ENCODE measurements at regions not wholly inside any gene's neighbourhood (a gene's known extent, or its start where the extent isn't known, plus 50 kb on each side); places are given as distances from the start of the nearest gene placed in this dataset.

GRCh38 chr3:177711637-177712036 is 514.4 kb upstream of the TBL1XR1 start:
- TF ChIP-seq CTCF (IDR thresholded peaks at IDR 0.05) (no peak), POLR2A (IDR thresholded peaks at IDR 0.05) (no peak)
